ENCODE measurements at regions not wholly inside any gene's neighbourhood (a gene's known extent, or its start where the extent isn't known, plus 50 kb on each side); places are given as distances from the start of the nearest gene placed in this dataset.

GRCh38 chr1:184905601-184906322 lies 68.5 kb downstream of the NIBAN1 start:
- TF ChIP-seq POLR2AphosphoS5 (IDR thresholded peaks at IDR 0.05; ENCODE audit: low read depth, low read length) (no peak), SPI1 (IDR thresholded peaks at IDR 0.05; ENCODE audit: low read depth, low read length) (no peak), TAF1 (IDR thresholded peaks at IDR 0.05; ENCODE audit: low read depth, low read length) (no peak), POLR2A (IDR thresholded peaks at IDR 0.05; ENCODE audit: low read depth, low read length) (no peak), POU2F2 (IDR thresholded peaks at IDR 0.05; ENCODE audit: low read depth, low read length) (no peak), PAX5 (IDR thresholded peaks at IDR 0.05; ENCODE audit: insufficient read depth, low read length, severe bottlenecking) (no peak)

Data from GM12891 (cell line).